Sigmoid colon (tissue), 6 donors: ENCODE measurements at regions not wholly inside any gene's neighbourhood (a gene's known extent, or its start where the extent isn't known, plus 50 kb on each side); places are given as distances from the start of the nearest gene placed in this dataset.

Source experiments
- DNase-seq: peaks from one replicate; pipeline ENCODE4 v3.0.0-alpha.2; 2019
- H3K27ac ChIP-seq, 4 donors: fragments of 200-600 bp; sonication (generic); one replicate each; pipeline ENCODE4 v1.5.1; 2016 to 2019; ENCODE audit warnings: mild to moderate bottlenecking in 1 of 4
- H3K27me3 ChIP-seq, 3 donors: fragments of 200-600 bp; sonication (generic); one replicate each; pipeline ENCODE4 v1.5.1; 2019; ENCODE audit warnings: mild to moderate bottlenecking in 1 of 3
- H3K36me3 ChIP-seq, 4 donors: fragments of 200-600 bp; sonication (generic); one replicate each; pipeline ENCODE4 v1.5.1; 2016 to 2019
- H3K4me1 ChIP-seq, 4 donors: fragments of 200-600 bp; sonication (generic); one replicate each; pipeline ENCODE4 v1.5.1; 2017 to 2019
- H3K4me3 ChIP-seq, 4 donors: fragments of 200-600 bp; sonication (generic); one replicate each; pipeline ENCODE4 v1.5.1; 2017 to 2019; ENCODE audit warnings: mild to moderate bottlenecking in 2 of 4, moderate library complexity in 1 of 4
- H3K9me3 ChIP-seq, 4 donors: fragments of 200-600 bp in 3 of 4; sonication (generic) in 3 of 4; one replicate each; pipeline versions ENCODE4 v1.5.1 to v1.6.1; 2013 to 2019
- EP300 ChIP-seq, 4 donors: sonication (generic); formaldehyde crosslinking; IDR thresholded peaks; one replicate each; pipeline ENCODE4 v1.6.1; 2017; ENCODE audit warnings: antibody characterized with exemption in 4 of 4
- POLR2A ChIP-seq, 2 donors: fragments of 450-650 bp; IDR thresholded peaks; one replicate each; pipeline ENCODE4 v1.6.1; 2016; ENCODE audit warnings: antibody characterized with exemption in 2 of 2, mild to moderate bottlenecking in 2 of 2, moderate library complexity in 2 of 2
- POLR2AphosphoS5 ChIP-seq, 4 donors: sonication (generic); formaldehyde crosslinking; IDR thresholded peaks; one replicate each; pipeline ENCODE4 v1.6.1; 2017; ENCODE audit warnings: antibody characterized with exemption in 4 of 4
- WGBS, 2 donors: extraction: QIAGEN DNeasy Blood & Tissue Kit; methylation state at CpG; one replicate each; pipeline ENCODE4 v1.1.7; 2013; 5-methylcytosine and 5-hydroxymethylcytosine counted together
- intact Hi-C: fragments of 100-400 bp; cut with DNase I; formaldehyde crosslinking; loops from one replicate; pipeline ENCODE4 v1.15.1; 2023
- TF ChIP-seq, protein P1 (sequence below), 4 experiments: fragments of 450-650 bp in 3 of 4; fragments of 200-600 bp in 1 of 4; IDR thresholded peaks; one replicate each; pipeline ENCODE4 v1.5.1; 2016 to 2019; ENCODE audit warnings: antibody characterized with exemption in 4 of 4, mild to moderate bottlenecking in 3 of 4, moderate library complexity in 2 of 4
- donor health status: healthy with polysubstance abuse.
- donor health status: healthy.

DNA sequence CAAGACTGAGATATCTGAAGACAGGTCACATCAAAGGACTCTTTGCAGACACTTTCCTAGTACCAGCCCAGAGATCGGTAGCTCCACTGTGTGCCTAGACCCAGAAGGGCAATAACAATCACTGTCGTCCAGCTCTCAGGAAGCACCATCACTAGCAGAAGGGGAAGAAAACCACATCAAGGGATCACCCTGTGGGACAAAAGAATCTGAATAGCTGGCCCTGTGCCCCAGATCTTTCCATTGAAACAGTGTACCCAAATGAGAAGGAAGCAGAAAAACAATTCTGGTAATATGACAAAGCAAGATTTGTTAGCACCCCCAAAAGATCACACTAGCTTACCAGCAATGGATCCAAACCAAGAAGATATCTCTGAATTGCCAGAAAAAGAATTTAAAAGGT, 404.4 kb upstream of the NECTIN3 start:
- intact Hi-C loops, result no loop called here
- Histone ChIP-seq H3K27ac (no peak overlapping the region), H3K4me1 (no peaks in the 10 kb centered on the region), H3K27me3 (no peaks in the 10 kb centered on the region), H3K4me3 (no peak overlapping the region), H3K9me3 (peaks cover 0 to 8% (median 0%) of the 10 kb centered on the region in 4 donors), H3K36me3 (no peaks in the 10 kb centered on the region)
- WGBS, 2 donors, result 74 to 79% methylated on average over 2 of the region's 2 CpGs
- no peak for DNase-seq
- TF ChIP-seq, protein P1, sequence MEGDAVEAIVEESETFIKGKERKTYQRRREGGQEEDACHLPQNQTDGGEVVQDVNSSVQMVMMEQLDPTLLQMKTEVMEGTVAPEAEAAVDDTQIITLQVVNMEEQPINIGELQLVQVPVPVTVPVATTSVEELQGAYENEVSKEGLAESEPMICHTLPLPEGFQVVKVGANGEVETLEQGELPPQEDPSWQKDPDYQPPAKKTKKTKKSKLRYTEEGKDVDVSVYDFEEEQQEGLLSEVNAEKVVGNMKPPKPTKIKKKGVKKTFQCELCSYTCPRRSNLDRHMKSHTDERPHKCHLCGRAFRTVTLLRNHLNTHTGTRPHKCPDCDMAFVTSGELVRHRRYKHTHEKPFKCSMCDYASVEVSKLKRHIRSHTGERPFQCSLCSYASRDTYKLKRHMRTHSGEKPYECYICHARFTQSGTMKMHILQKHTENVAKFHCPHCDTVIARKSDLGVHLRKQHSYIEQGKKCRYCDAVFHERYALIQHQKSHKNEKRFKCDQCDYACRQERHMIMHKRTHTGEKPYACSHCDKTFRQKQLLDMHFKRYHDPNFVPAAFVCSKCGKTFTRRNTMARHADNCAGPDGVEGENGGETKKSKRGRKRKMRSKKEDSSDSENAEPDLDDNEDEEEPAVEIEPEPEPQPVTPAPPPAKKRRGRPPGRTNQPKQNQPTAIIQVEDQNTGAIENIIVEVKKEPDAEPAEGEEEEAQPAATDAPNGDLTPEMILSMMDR (IDR thresholded peaks at IDR 0.05), result no peak
- TF ChIP-seq POLR2A (IDR thresholded peaks at IDR 0.05) (no peak), POLR2AphosphoS5 (IDR thresholded peaks at IDR 0.05) (no peak), EP300 (IDR thresholded peaks at IDR 0.05) (no peak)

GRCh38 chr3:110670407-110670806, 401.2 kb upstream of the NECTIN3 start:
- no peaks in the 10 kb centered on the region for H3K36me3 ChIP-seq
- no peak overlapping the region for H3K27ac ChIP-seq
- H3K4me3 ChIP-seq, result no peak overlapping the region
- intact Hi-C loops, result no loop called here
- no peaks in the 10 kb centered on the region for H3K27me3 ChIP-seq
- no peak for TF ChIP-seq POLR2A (IDR thresholded peaks at IDR 0.05)
- TF ChIP-seq EP300 (IDR thresholded peaks at IDR 0.05), result no peak
- TF ChIP-seq, protein P1 (IDR thresholded peaks at IDR 0.05), result no peak
- peaks cover 0 to 5% (median 0%) of the 10 kb centered on the region in 4 donors for H3K9me3 ChIP-seq
- DNase-seq, result no peak
- H3K4me1 ChIP-seq, result no peaks in the 10 kb centered on the region

- 79 to 83% methylated on average over 3 of the region's 3 CpGs for WGBS, 2 donors
- Histone ChIP-seq H3K9me3 (no peaks in the 10 kb centered on the region), H3K36me3 (no peaks in the 10 kb centered on the region), H3K4me3 (no peak overlapping the region), H3K4me1 (no peaks in the 10 kb centered on the region), H3K27me3 (no peaks in the 10 kb centered on the region), H3K27ac (no peak overlapping the region)
- intact Hi-C loops, result no loop called here
- TF ChIP-seq POLR2AphosphoS5 (IDR thresholded peaks at IDR 0.05), result no peak
- no peak for TF ChIP-seq POLR2A (IDR thresholded peaks at IDR 0.05)
- TF ChIP-seq EP300 (IDR thresholded peaks at IDR 0.05), result no peak
- TF ChIP-seq, protein P1 (IDR thresholded peaks at IDR 0.05), result no peak
- no peak for DNase-seq
Observed at GRCh38 chr3:110677506-110677905, 394.1 kb upstream of the NECTIN3 start.

GRCh38 chr3:110679285-110679684, 392.3 kb upstream of the NECTIN3 start:
- Histone ChIP-seq H3K36me3 (no peaks in the 10 kb centered on the region), H3K27me3 (no peaks in the 10 kb centered on the region), H3K9me3 (no peaks in the 10 kb centered on the region), H3K27ac (no peak overlapping the region), H3K4me1 (no peaks in the 10 kb centered on the region), H3K4me3 (no peak overlapping the region)
- 73 to 81% methylated on average over 2 of the region's 2 CpGs for WGBS, 2 donors
- TF ChIP-seq, protein P1 (IDR thresholded peaks at IDR 0.05), result no peak
- TF ChIP-seq POLR2A (IDR thresholded peaks at IDR 0.05) (no peak), EP300 (IDR thresholded peaks at IDR 0.05) (no peak), POLR2AphosphoS5 (IDR thresholded peaks at IDR 0.05) (no peak)
- DNase-seq, result no peak
- intact Hi-C loops, result no loop called here

DNA sequence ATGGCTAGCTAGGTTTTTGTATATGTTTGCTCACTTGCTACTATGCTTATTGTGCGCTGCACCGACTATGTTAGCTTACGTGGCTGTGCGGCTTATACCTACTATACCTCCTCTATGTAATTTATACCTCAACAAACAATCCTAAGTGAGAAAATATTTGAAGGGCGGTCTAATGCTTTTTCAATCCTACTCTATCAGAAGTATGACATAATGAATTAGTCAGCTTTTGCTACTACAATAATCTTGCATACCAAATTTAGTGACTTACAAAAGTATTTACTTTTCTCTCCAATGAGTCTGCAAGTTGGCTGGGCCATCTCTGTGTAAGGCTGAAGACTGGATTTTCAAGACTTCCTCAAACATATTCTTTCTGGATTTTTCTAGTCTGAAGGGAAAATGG, 391.2 kb upstream of the NECTIN3 start:
- no peak overlapping the region for H3K4me3 ChIP-seq
- intact Hi-C loops, result no loop called here
- no peaks in the 10 kb centered on the region for H3K9me3 ChIP-seq
- no peak for TF ChIP-seq EP300 (IDR thresholded peaks at IDR 0.05)
- TF ChIP-seq, protein P1 (IDR thresholded peaks at IDR 0.05), result no peak
- TF ChIP-seq POLR2AphosphoS5 (IDR thresholded peaks at IDR 0.05), result no peak
- TF ChIP-seq POLR2A (IDR thresholded peaks at IDR 0.05), result no peak
- 68% methylated on average over 5 of the region's 5 CpGs for WGBS, 2 donors
- H3K27ac ChIP-seq, result no peak overlapping the region
- no peaks in the 10 kb centered on the region for H3K36me3 ChIP-seq
- DNase-seq, result no peak
- no peaks in the 10 kb centered on the region for H3K4me1 ChIP-seq
- H3K27me3 ChIP-seq, result no peaks in the 10 kb centered on the region
